Hematopoietic multipotent progenitor cell treated with erythropoietin and hydrocortisone succinate and interleukin-3 and kit ligand, for 8 days (in vitro differentiated cells): ENCODE measurements at regions not wholly inside any gene's neighbourhood (a gene's known extent, or its start where the extent isn't known, plus 50 kb on each side); places are given as distances from the start of the nearest gene placed in this dataset.
A peak's percentile ranks its signal among the peaks of the same experiment; 100 is the strongest.

Experiments
- DNase-seq: peaks from one replicate; pipeline ENCODE4 v3.0.0-alpha.2; 2015

- DNase-seq: no peak
These were observed 243.7 kb downstream of the NPHP4 start for GRCh38 chr1:5748286-5749225.

DNA sequence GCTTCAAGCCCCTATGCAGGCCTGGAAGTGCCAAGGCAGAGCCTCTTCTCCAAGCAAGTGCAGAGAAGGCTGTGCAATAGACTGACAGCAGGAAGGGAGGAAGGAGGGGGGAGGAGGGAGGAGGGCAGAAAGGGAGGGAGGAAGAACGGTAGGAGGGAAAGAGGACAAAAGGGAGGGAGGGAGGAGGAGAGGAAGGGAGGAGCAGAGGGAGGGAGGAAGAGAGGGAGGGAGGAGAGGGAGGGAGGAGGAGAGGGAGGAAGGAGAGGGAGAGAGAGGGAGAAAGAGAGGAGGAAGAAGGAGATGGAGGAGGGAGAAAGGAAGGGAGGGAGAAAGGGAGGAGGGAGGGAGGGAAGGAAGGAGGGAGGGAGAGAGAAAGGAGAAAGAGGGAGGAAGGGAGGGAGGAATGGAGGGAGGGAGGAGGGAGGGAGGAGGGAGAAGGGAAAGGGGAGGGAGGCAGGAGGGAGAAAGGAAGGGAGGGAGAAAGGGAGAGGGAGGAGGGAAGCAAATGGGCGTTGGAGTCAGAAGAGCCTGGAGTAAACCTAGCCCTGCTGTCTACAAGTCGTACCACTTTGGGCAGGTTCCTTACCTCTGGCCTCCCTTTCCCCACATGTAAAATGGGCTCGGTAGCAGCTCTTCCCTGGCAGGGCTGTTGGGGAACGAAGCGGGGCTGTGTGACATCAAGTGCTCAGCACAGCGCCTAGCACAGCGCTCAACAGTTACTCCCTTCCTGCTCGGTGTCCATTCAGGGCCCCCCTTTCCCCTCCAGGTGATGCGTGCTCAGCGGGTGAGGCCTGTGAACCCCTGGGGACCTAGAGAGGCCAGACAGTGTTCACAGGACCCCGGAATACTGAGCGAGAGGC lies 244.6 kb downstream of the NPHP4 start:
- DNase-seq: no peak

DNA sequence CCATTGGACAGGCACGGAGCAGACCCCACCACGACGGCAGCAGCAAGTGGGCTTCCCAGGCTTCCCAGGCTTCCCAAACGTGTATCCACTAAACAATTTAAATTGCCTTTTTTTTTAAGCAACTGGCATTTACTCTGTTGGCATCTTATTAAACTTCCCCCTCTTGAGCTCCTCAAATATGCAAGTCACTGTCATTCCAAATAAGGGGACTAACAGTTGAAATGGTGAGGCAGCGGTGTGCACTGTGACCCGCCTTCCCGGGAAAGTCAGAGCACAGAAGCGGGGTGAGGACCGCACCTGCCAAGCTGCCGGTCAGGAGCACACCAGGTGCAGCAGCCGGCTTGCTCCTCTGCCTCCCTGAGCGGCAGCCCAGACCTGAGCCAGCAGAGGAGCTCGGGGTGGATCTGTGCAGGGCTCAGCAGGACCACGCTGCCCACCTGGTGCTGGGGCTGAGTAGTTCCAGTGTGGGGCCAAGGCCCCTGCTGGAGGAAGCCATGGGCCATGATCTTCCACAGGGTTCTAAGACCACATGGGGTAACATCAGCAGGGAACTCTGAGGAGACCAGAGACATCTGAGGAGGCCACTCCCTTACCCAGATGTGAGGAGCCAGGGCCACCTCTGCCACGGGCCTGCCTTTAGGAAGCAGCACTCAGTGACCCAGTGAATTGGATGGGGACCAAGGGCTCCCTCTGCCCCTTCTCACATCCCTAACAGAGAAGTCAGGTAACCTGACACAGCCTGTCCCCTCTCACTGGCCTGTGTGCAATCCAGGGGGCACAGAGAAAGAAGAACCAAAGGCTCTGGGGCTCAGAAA lies 245.4 kb downstream of the NPHP4 start:
- no peak for DNase-seq

GRCh38 chr1:5745800-5746610 lies 246.2 kb downstream of the NPHP4 start:
- peak; percentile 53 for DNase-seq

DNA sequence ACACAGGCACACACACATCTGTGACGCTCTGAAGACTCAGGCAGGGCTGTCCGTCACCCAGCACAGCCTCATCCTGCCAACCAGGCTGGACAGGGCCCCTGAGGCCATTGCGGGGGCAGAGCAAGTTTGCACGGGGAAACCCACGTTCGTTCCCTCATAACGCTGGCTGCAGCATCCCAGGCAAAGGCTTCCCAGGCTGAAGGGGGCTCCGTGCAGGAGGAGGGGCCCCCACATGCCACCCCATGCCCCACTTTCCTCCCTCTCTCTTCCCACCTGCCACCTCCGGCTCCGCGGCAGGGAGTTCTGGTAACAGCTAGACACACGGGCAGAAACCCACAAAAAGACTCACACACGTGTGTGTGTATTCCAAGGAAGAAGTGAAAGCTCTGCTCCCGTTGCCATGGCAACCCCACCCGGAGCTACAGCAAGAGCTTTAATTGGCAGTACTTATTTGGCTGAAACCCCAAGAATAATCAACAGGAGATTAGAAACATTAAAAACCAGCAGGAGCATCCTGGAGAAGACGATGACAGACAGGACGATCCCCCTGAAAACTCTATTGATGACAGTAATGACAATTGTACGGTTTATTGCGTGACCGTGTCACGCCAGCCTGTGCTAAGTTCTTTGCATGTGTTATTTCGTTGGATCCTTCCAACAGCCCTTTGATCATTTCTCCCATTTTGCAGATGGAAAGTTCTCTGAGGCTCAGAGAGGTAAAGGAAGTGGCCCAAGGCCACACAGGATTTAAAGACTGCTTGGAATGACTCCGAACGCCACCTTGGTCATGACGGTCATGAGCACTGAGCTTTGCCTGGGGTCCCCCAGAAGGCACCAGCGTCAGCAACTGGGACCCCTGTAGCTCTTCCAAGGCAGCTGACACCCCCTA lies 247.1 kb downstream of the NPHP4 start:
- DNase-seq: no peak

- DNase-seq: no peak
These were observed 247.9 kb downstream of the NPHP4 start for GRCh38 chr1:5744341-5744740.

GRCh38 chr1:5743435-5744095 lies 248.7 kb downstream of the NPHP4 start:
- no peak for DNase-seq

DNA sequence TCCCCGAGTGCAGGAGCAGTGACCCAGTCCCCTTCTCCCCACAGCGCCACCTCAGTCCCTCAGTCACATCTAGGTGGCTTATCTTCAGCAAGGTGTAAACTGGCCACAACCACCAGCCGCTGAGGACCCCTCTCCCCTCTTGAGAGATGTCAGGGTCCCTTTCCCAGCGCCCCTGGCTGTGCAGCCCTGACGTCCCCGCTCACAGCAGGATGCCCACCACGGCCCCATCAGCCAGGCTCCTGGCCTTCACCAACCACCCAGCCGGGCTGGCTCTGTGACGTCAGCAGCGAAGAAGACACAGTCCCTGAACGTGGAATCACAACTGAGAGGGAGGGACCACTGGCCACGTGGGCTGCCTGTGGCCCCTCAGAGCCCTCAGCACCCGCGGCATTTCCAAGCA lies 249.4 kb downstream of the NPHP4 start:
- no peak for DNase-seq

GRCh38 chr1:5742032-5742431 lies 250.2 kb downstream of the NPHP4 start:
- DNase-seq: no peak

DNA sequence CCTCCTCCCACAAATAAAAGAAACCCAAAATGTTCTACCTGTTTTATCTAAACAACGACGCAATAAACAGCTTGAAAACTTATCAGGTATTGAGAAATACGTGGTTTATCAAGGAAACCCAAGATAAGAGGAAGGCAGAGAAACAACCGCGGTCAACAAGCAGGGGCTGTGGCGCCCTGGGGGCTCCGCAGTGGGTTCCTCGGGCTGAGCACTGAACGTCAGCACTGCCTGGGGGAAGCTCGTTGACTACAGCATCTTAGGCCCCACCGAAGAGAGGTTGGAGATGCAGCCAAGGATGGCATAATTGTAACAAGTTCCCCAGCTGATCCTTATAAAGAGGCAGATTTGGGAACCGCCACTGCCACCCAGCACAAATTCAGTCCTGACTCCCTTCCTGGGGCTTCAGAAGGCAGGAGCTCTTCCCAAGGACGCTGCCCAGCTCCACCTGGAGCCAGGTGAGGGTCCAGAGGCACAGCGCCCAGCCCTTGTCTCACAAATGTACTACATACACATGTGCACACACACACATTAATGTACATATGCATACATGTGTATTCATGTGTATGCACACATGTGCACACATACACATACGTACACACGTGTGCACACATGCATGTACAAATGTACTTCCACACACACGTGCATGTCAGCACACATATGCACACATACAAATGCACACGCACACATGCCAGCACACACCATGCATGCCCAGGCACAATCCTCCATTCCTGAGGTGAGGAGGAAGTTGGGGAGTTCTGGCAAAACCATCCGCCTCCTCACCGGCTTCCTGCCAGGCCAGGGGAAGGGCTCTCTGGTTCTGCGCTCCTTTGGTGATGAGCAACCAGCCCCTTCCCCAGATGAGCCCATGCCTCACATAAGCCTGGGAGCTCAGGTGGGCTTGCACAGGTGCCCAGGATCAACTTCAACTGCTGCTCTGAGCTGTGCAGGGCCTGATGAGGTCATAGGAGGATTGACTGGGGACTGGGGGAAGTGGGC lies 251.1 kb downstream of the NPHP4 start:
- DNase-seq: no peak

GRCh38 chr1:5740450-5740849 lies 251.8 kb downstream of the NPHP4 start:
- no peak for DNase-seq

GRCh38 chr1:5739561-5740078 lies 252.6 kb downstream of the NPHP4 start:
- DNase-seq: no peak

DNA sequence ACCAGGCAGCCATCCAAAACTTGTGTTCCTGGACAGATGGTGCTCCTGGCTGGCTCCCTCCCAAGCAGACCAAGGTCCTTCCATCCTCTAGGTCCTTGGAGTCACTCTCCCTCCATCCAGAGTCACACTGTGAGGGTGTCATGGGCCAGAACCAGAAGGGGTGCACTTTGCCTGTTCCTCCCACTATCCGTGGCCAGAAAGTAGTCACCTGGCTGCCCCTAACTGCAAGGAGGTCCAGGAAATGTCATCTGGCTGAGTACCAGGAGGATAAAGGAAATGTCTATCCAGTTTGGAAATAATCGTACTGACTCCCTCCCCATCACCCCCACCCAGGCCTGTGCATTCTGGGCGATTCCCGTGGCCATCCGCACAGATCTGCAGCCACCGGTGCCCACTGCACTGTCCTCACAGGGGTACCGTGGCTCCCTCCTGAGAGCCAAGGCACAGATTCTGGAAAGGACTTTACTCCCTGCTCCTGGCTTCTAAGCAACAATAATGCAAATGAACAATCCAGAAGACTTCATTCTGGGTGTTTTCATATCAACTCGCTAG lies 253.2 kb downstream of the NPHP4 start:
- DNase-seq: no peak

DNA sequence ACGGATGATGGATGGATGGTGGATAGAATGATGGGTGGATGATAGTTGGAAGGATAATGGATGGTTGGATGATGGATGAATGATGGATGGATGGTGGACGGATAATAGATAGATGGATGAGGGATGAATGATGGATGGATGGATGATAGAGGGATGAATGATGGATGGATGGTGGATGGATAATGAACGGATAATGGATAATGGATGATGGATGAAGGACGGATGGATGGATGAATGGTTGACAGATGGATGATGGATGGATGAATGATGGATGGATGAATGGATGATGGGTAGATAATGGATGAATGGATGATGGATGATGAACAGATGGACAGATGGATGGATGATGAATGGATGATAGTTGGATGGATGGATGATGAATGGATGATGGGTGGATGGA lies 255.1 kb downstream of the NPHP4 start:
- no peak for DNase-seq

DNA sequence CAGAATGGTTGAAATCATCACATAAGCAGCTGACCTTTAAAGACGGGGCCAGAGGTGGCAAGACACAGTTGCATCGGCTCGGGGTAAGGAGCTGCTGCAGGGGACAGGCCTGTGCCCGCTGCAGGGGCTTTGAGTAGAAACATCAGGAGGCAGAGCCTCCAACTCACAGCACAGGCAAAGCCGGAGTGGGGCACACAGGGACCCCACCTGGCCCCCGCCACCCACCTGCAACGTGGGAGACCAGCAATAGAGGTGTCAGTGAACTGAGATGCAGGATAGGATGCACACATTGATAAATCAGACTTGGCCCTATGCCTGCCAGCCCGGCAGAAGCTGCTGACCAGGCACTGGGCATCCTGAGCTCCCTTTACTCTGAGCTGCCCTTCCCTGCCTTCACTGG lies 257.2 kb downstream of the NPHP4 start:
- DNase-seq: no peak

- no peak for DNase-seq
These were observed 257.8 kb downstream of the NPHP4 start for GRCh38 chr1:5734414-5734813.

GRCh38 chr1:5733596-5733995 lies 258.6 kb downstream of the NPHP4 start:
- DNase-seq: no peak

- DNase-seq: no peak
These were observed 261.2 kb downstream of the NPHP4 start for GRCh38 chr1:5731110-5731423.
